ENCODE measurements at regions not wholly inside any gene's neighbourhood (a gene's known extent, or its start where the extent isn't known, plus 50 kb on each side); places are given as distances from the start of the nearest gene placed in this dataset.

- Histone ChIP-seq H3K4me1 (ENCODE audit: insufficient read depth, low read length) (no peaks in the 10 kb centered on the region), H3K36me3 (replicated peaks in 1 of 2; ENCODE audit: control insufficient read depth in 1 of 2, insufficient read depth in 2 of 2, low read length in 2 of 2) (no peaks in the 10 kb centered on the region), H4K20me1 (ENCODE audit: insufficient read depth, low read length) (no peaks in the 10 kb centered on the region), H3K9me3 (ENCODE audit: low read length) (peaks cover 26% of the 10 kb centered on the region), H3K4me3 (replicated peaks in 1 of 3; ENCODE audit: insufficient read depth in 1 of 3, low read depth in 2 of 3, low read length in 3 of 3) (no peak overlapping the region), H3K27ac (ENCODE audit: extremely low read length, insufficient read depth, low read length) (no peak overlapping the region), H2AFZ (ENCODE audit: low read length) (no peak overlapping the region), H3K27me3 (ENCODE audit: control insufficient read depth in 1 of 2, insufficient read depth in 2 of 2, low read length in 2 of 2) (0 out of 5 replicates have a peak, but pooled peaks cover 0 to 3% of the 10 kb centered on the region in 2 experiments), H3K9ac (ENCODE audit: insufficient read depth, low read depth, low read length) (no peak overlapping the region), H3K79me2 (ENCODE audit: insufficient read depth, low read length) (no peaks in the 10 kb centered on the region), H3K4me2 (ENCODE audit: low read depth, low read length) (no peak overlapping the region)
- FAIRE-seq (no peak), ATAC-seq (no peak), DNase-seq (ENCODE audit: low spot score) (no peak)
- intact Hi-C loops (cut with micrococcal nuclease; ENCODE audit: unreplicated experiment) (no loop called here), in situ Hi-C loops (cut with HindIII; ENCODE audit: extremely low pct_ligation_motif_present, low pct_unique_long_range_greater_than_20kb) (no loop called here)
- BruUV-seq (replicated peaks) = no TSS peak
- CTCF ChIA-PET (ENCODE audit: low intra/inter-chr PET ratio, low total read pairs) = no interaction called here
- POLR2A ChIA-PET = no interaction called here
- WGBS (ENCODE audit: low lambda C conversion rate) = 12% methylated on average over 11 of the region's 11 CpGs
- no peak for TF ChIP-seq ZNF879 (CRISPR knock-in tag; IDR thresholded peaks at IDR 0.05)
- TF ChIP-seq ZNF17 (CRISPR knock-in tag; IDR thresholded peaks at IDR 0.05) = no peak
- no peak for TF ChIP-seq ZFP36L1 (CRISPR knock-in tag; IDR thresholded peaks at IDR 0.05)
- no peak for TF ChIP-seq ZNF513 (CRISPR knock-in tag; conservative IDR thresholded peaks at IDR 0.05)
- no peak for TF ChIP-seq PBX3 (CRISPR knock-in tag; IDR thresholded peaks at IDR 0.05; ENCODE audit: borderline replicate concordance)
- no peak for TF ChIP-seq AHDC1 (CRISPR knock-in tag; IDR thresholded peaks at IDR 0.05; ENCODE audit: borderline replicate concordance)
- TF ChIP-seq ZNF619 (CRISPR knock-in tag; IDR thresholded peaks at IDR 0.05) = no peak
- no peak for TF ChIP-seq PITX1 (CRISPR knock-in tag; IDR thresholded peaks at IDR 0.05)
- TF ChIP-seq NFIB (CRISPR knock-in tag; IDR thresholded peaks at IDR 0.05; ENCODE audit: borderline replicate concordance) = no peak
- no peak for TF ChIP-seq CAMTA2 (CRISPR knock-in tag; IDR thresholded peaks at IDR 0.05; ENCODE audit: borderline replicate concordance)
- TF ChIP-seq FOXO4 (CRISPR knock-in tag; conservative IDR thresholded peaks at IDR 0.05) = no peak
- no peak for TF ChIP-seq ZNF557 (CRISPR knock-in tag; IDR thresholded peaks at IDR 0.05)
- TF ChIP-seq HNRNPL (IDR thresholded peaks at IDR 0.05; ENCODE audit: low read depth, low read length) = no peak
Measured at GRCh38 chr6:166806962-166807757, 149.2 kb downstream of the RNASET2 start.

All from HepG2 (cell line).